H1 (cell line): ENCODE measurements at regions not wholly inside any gene's neighbourhood (a gene's known extent, or its start where the extent isn't known, plus 50 kb on each side); places are given as distances from the start of the nearest gene placed in this dataset.

ENCODE experiments used
- JUN ChIP-seq: IDR thresholded peaks from 2 replicates; pipeline ENCODE4 v1.6.1; 2011; ENCODE audit warnings: low read depth, mild to moderate bottlenecking, improper control_type of control experiment, low read length
- RBBP5 ChIP-seq: IDR thresholded peaks from 2 replicates; pipeline ENCODE4 v1.7.1; 2012; ENCODE audit warnings: low read depth, mild to moderate bottlenecking, inconsistent platforms, low read length, moderate library complexity, borderline replicate concordance
- RFX5 ChIP-seq: IDR thresholded peaks from 2 replicates; pipeline ENCODE4 v1.6.1; 2011; ENCODE audit warnings: low read depth, low read length, improper control_type of control experiment, borderline replicate concordance

DNA sequence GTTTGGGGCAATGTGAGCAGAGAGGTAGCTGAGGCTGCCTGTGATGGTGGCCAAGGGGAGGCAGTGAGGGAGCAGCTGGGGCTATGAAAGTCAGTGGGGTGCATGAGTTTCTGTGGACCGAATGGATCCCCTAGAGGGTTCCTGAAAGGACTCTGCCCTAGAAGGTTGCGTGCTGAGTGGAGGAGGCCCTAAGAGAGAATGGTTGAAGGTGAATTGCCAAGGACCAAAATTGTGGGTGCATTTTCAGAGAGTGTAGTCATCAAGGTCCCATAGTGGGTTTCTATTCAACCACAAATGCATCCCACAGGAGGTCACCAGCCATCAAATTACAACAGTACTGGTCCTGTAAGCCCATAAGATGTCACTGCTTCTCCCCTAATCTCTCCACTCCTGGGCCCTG lies 298.3 kb downstream of the CDK5RAP2 start (continued):
- TF ChIP-seq RFX5 (no peak), JUN (no peak), RBBP5 (no peak)
